Caco-2 (cell line): ENCODE measurements at regions not wholly inside any gene's neighbourhood (a gene's known extent, or its start where the extent isn't known, plus 50 kb on each side); places are given as distances from the start of the nearest gene placed in this dataset.

Experiments used
- BruUV-seq: library from RNA; stranded (reverse); fragments of 400-500 nt; replicated peaks from 2 replicates; lab custom pipeline; 2021; lab: Mats Ljungman, UMichigan
- CTCF ChIA-PET: fragments of 300-600 bp; sonication (Branson Sonifier 250); formaldehyde crosslinking; loops from one replicate; lab custom pipeline; 2022; ENCODE audit warnings: antibody characterized with exemption; lab: Charles Lee
- POLR2A ChIA-PET: fragments of 300-600 bp; sonication (Branson Sonifier 250); formaldehyde crosslinking; loops from one replicate; lab custom pipeline; 2022; ENCODE audit warnings: antibody characterized with exemption; lab: Charles Lee
- DNase-seq, 2 experiments: peaks; one replicate each; pipeline versions ENCODE4 v3.0.0 to v3.0.0-alpha.2; 2020 to 2022
- H3K27me3 ChIP-seq: replicated peaks from 2 replicates; pipeline ENCODE4 v1.6.0; 2011; ENCODE audit warnings: low read length; ENCODE audit not compliant: control insufficient read depth, insufficient read depth
- H3K36me3 ChIP-seq: 2 replicates; pipeline ENCODE4 v1.5.1; 2011; ENCODE audit warnings: low read length; ENCODE audit not compliant: control insufficient read depth, insufficient read depth
- H3K4me1 ChIP-seq: fragments of 250-450 bp; sonication (Bioruptor Pico); 2 replicates; pipeline ENCODE4 v1.5.1; 2020; ENCODE audit warnings: mild to moderate bottlenecking
- H3K4me3 ChIP-seq: 2 replicates; pipeline ENCODE4 v1.5.1; 2011; ENCODE audit warnings: low read depth, mild to moderate bottlenecking, control low read depth, low read length
- H3K9me3 ChIP-seq: fragments of 250-450 bp; sonication (Bioruptor Pico); 2 replicates; pipeline ENCODE4 v1.5.1; 2020; ENCODE audit warnings: mild to moderate bottlenecking, moderate library complexity
- H3K27ac Mint-ChIP-seq: one replicate; pipeline ENCODE4 v1.8.0; 2022; ENCODE audit warnings: mixed read lengths; ENCODE audit not compliant: unreplicated experiment
- H3K27me3 Mint-ChIP-seq: one replicate; pipeline ENCODE4 v1.8.0; 2022; ENCODE audit warnings: mixed read lengths; ENCODE audit not compliant: insufficient read depth, unreplicated experiment
- H3K36me3 Mint-ChIP-seq: one replicate; pipeline ENCODE4 v1.8.0; 2022; ENCODE audit warnings: mild to moderate bottlenecking, mixed read lengths; ENCODE audit not compliant: insufficient read depth, unreplicated experiment
- H3K4me1 Mint-ChIP-seq: one replicate; pipeline ENCODE4 v1.8.0; 2022; ENCODE audit warnings: low read depth, mixed read lengths; ENCODE audit not compliant: unreplicated experiment
- H3K4me3 Mint-ChIP-seq: one replicate; pipeline ENCODE4 v1.8.0; 2022; ENCODE audit warnings: mild to moderate bottlenecking, moderate library complexity, mixed read lengths; ENCODE audit not compliant: unreplicated experiment
- H3K9me3 Mint-ChIP-seq: one replicate; pipeline ENCODE4 v1.8.0; 2022; ENCODE audit warnings: mixed read lengths; ENCODE audit not compliant: unreplicated experiment
- intact Hi-C: fragments of 100-400 bp; cut with micrococcal nuclease; formaldehyde crosslinking; loops from one replicate; pipeline ENCODE4 v1.10.0; 2022; ENCODE audit not compliant: unreplicated experiment
- TF ChIP-seq, protein P1 (sequence below), 2 experiments: fragments of 200-600 bp in 1 of 2; IDR thresholded peaks; 1 replicate in 1 of 2; 2 replicates in 1 of 2; pipeline versions ENCODE4 v1.5.1 to v1.8.0; 2011 to 2022; ENCODE audit warnings: antibody characterized with exemption in 1 of 2, control low read depth in 1 of 2, inconsistent platforms in 1 of 2, low read depth in 1 of 2, low read length in 1 of 2, mild to moderate bottlenecking in 1 of 2, moderate library complexity in 1 of 2; ENCODE audit not compliant: insufficient read depth in 1 of 2, severe bottlenecking in 1 of 2, unreplicated experiment in 1 of 2

DNA sequence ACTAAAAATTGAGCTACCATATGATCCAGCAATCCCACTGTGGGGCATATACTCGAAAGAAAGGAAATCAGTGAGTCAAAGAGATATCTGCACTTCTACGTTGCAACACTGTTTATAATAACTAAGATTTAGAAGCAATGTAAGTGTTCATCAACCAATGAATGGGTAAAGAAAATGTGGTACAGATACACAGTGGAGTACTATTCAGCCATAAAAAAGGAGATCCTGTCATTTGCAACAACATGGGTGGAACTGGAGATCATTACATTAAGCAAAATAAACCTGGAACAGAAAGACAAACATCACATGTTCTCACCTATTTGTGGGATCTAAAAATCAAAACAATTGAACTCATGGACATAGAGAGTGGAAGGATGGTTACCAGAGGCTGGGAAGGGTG, 385.0 kb upstream of the TRIB2 start:
- no peak overlapping the region for H3K27ac Mint-ChIP-seq
- H3K9me3 Mint-ChIP-seq: peaks cover 10% of the 10 kb centered on the region
- Histone ChIP-seq H3K27me3 (no peaks in the 10 kb centered on the region), H3K4me3 (no peak overlapping the region), H3K4me1 (no peaks in the 10 kb centered on the region), H3K9me3 (no peaks in the 10 kb centered on the region), H3K36me3 (no peaks in the 10 kb centered on the region)
- no peaks in the 10 kb centered on the region for H3K4me1 Mint-ChIP-seq
- ChIA-PET CTCF (no interaction called here), POLR2A (no interaction called here)
- no peak for DNase-seq
- BruUV-seq: no TSS peak
- no peaks in the 10 kb centered on the region for H3K36me3 Mint-ChIP-seq
- intact Hi-C loops: no loop called here
- H3K27me3 Mint-ChIP-seq: peaks cover 10% of the 10 kb centered on the region
- TF ChIP-seq, protein P1, sequence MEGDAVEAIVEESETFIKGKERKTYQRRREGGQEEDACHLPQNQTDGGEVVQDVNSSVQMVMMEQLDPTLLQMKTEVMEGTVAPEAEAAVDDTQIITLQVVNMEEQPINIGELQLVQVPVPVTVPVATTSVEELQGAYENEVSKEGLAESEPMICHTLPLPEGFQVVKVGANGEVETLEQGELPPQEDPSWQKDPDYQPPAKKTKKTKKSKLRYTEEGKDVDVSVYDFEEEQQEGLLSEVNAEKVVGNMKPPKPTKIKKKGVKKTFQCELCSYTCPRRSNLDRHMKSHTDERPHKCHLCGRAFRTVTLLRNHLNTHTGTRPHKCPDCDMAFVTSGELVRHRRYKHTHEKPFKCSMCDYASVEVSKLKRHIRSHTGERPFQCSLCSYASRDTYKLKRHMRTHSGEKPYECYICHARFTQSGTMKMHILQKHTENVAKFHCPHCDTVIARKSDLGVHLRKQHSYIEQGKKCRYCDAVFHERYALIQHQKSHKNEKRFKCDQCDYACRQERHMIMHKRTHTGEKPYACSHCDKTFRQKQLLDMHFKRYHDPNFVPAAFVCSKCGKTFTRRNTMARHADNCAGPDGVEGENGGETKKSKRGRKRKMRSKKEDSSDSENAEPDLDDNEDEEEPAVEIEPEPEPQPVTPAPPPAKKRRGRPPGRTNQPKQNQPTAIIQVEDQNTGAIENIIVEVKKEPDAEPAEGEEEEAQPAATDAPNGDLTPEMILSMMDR (IDR thresholded peaks at IDR 0.05; ENCODE audit: insufficient read depth in 1 of 2, low read depth in 1 of 2, low read length in 1 of 2, severe bottlenecking in 1 of 2, unreplicated experiment in 1 of 2): no peak
- no peak overlapping the region for H3K4me3 Mint-ChIP-seq

GRCh38 chr2:12333293-12333692, 383.4 kb upstream of the TRIB2 start:
- Mint-ChIP-seq H3K36me3 (no peaks in the 10 kb centered on the region), H3K9me3 (peaks cover 10% of the 10 kb centered on the region), H3K27ac (no peak overlapping the region), H3K4me1 (no peaks in the 10 kb centered on the region), H3K4me3 (no peak overlapping the region), H3K27me3 (peaks cover 13% of the 10 kb centered on the region)
- POLR2A ChIA-PET: no interaction called here
- TF ChIP-seq, protein P1 (IDR thresholded peaks at IDR 0.05; ENCODE audit: insufficient read depth in 1 of 2, low read depth in 1 of 2, low read length in 1 of 2, severe bottlenecking in 1 of 2, unreplicated experiment in 1 of 2): no peak
- H3K4me1 ChIP-seq: no peaks in the 10 kb centered on the region
- no peak overlapping the region for H3K4me3 ChIP-seq
- H3K27me3 ChIP-seq: no peaks in the 10 kb centered on the region
- no peaks in the 10 kb centered on the region for H3K36me3 ChIP-seq
- H3K9me3 ChIP-seq: no peaks in the 10 kb centered on the region
- no TSS peak for BruUV-seq
- no peak for DNase-seq
- intact Hi-C loops: no loop called here
- CTCF ChIA-PET: no interaction called here

GRCh38 chr2:12334412-12334966, 382.2 kb upstream of the TRIB2 start:
- CTCF ChIA-PET: no interaction called here
- no peak overlapping the region for H3K4me3 ChIP-seq
- no peak overlapping the region for H3K27ac Mint-ChIP-seq
- no peaks in the 10 kb centered on the region for H3K9me3 ChIP-seq
- H3K4me1 Mint-ChIP-seq: no peaks in the 10 kb centered on the region
- intact Hi-C loops: no loop called here
- peaks cover 13% of the 10 kb centered on the region for H3K27me3 Mint-ChIP-seq
- DNase-seq: no peak
- no peak overlapping the region for H3K4me3 Mint-ChIP-seq
- POLR2A ChIA-PET: no interaction called here
- H3K36me3 Mint-ChIP-seq: no peaks in the 10 kb centered on the region
- BruUV-seq: no TSS peak
- no peaks in the 10 kb centered on the region for H3K4me1 ChIP-seq
- TF ChIP-seq, protein P1 (IDR thresholded peaks at IDR 0.05; ENCODE audit: insufficient read depth in 1 of 2, low read depth in 1 of 2, low read length in 1 of 2, severe bottlenecking in 1 of 2, unreplicated experiment in 1 of 2): no peak
- H3K36me3 ChIP-seq: no peaks in the 10 kb centered on the region
- peaks cover 10% of the 10 kb centered on the region for H3K9me3 Mint-ChIP-seq
- no peaks in the 10 kb centered on the region for H3K27me3 ChIP-seq
